ENCODE measurements at regions not wholly inside any gene's neighbourhood (a gene's known extent, or its start where the extent isn't known, plus 50 kb on each side); places are given as distances from the start of the nearest gene placed in this dataset.

- 28% methylated on average over 1 of the region's 1 CpG for WGBS
- no peak overlapping the region for H3K27ac ChIP-seq (ENCODE audit: low read length, poor library complexity, severe bottlenecking)
- H2AK5ac ChIP-seq (ENCODE audit: low read length, severe bottlenecking): no peak overlapping the region
Observed at GRCh38 chr2:125870746-125871145, 785.2 kb upstream of the GYPC start.

GRCh38 chr2:125874564-125874963, 781.4 kb upstream of the GYPC start:
- Histone ChIP-seq H3K18ac (ENCODE audit: low read depth in 1 of 2, low read length in 2 of 2) (no peak overlapping the region), H3K9me3 (ENCODE audit: control insufficient read depth, low read length) (peaks cover 16% of the 10 kb centered on the region), H2AK5ac (ENCODE audit: low read length, severe bottlenecking) (no peak overlapping the region), H3K4ac (ENCODE audit: low read depth in 1 of 2, low read length in 2 of 2) (no peak overlapping the region), H3K27me3 (ENCODE audit: control insufficient read depth in 1 of 2, insufficient read depth in 1 of 2, low read length in 2 of 2) (no peaks in the 10 kb centered on the region), H3K4me3 (ENCODE audit: insufficient read depth in 1 of 2, low read depth in 1 of 2, low read length in 2 of 2) (no peak overlapping the region), H2BK12ac (ENCODE audit: low read length in 2 of 2) (no peak overlapping the region), H3K23ac (ENCODE audit: low read length in 2 of 2) (no peak overlapping the region), H3K4me1 (ENCODE audit: control insufficient read depth, insufficient read depth, low read depth, low read length) (no peaks in the 10 kb centered on the region), H2BK120ac (ENCODE audit: low read depth, low read length) (no peak overlapping the region), H3K4me2 (ENCODE audit: low read length, poor library complexity, severe bottlenecking) (no peak overlapping the region), H3K27ac (ENCODE audit: low read length, poor library complexity, severe bottlenecking) (no peak overlapping the region), H3K36me3 (ENCODE audit: control insufficient read depth in 1 of 2, insufficient read depth in 2 of 2, low read depth in 1 of 2, low read length in 2 of 2) (no peaks in the 10 kb centered on the region), H2BK15ac (ENCODE audit: low read depth, poor library complexity, severe bottlenecking) (no peak overlapping the region), H4K8ac (ENCODE audit: low read length) (no peak overlapping the region), H3K79me1 (replicated peaks; ENCODE audit: low read length, poor library complexity, severe bottlenecking) (no peaks in the 10 kb centered on the region), H3K9ac (ENCODE audit: low read length) (no peak overlapping the region), H2AFZ (ENCODE audit: low read depth, low read length) (no peak overlapping the region), H4K91ac (ENCODE audit: low read length) (no peak overlapping the region), H3K14ac (ENCODE audit: low read length in 2 of 2) (no peak overlapping the region), H2BK5ac (ENCODE audit: low read depth, low read length, poor library complexity, severe bottlenecking) (no peak overlapping the region)
- DNase-seq: no peak
- 71% methylated on average over 4 of the region's 6 CpGs for WGBS

More at GRCh38 chr2:125870746-125871145, 785.2 kb upstream of the GYPC start:
- Histone ChIP-seq H2AFZ (ENCODE audit: low read depth, low read length) (no peak overlapping the region), H3K36me3 (ENCODE audit: control insufficient read depth in 1 of 2, insufficient read depth in 2 of 2, low read depth in 1 of 2, low read length in 2 of 2) (no peaks in the 10 kb centered on the region), H3K23ac (ENCODE audit: low read length in 2 of 2) (no peak overlapping the region), H3K4me2 (ENCODE audit: low read length, poor library complexity, severe bottlenecking) (no peak overlapping the region), H2BK12ac (ENCODE audit: low read length in 2 of 2) (no peak overlapping the region), H3K9me3 (ENCODE audit: control insufficient read depth, low read length) (peaks cover 17% of the 10 kb centered on the region), H2BK120ac (ENCODE audit: low read depth, low read length) (no peak overlapping the region), H3K14ac (ENCODE audit: low read length in 2 of 2) (no peak overlapping the region), H2BK15ac (ENCODE audit: low read depth, poor library complexity, severe bottlenecking) (no peak overlapping the region), H3K4me3 (ENCODE audit: insufficient read depth in 1 of 2, low read depth in 1 of 2, low read length in 2 of 2) (no peak overlapping the region), H3K27me3 (ENCODE audit: control insufficient read depth in 1 of 2, insufficient read depth in 1 of 2, low read length in 2 of 2) (no peaks in the 10 kb centered on the region), H4K91ac (ENCODE audit: low read length) (no peak overlapping the region), H2BK5ac (ENCODE audit: low read depth, low read length, poor library complexity, severe bottlenecking) (no peak overlapping the region), H4K8ac (ENCODE audit: low read length) (no peak overlapping the region), H3K4ac (ENCODE audit: low read depth in 1 of 2, low read length in 2 of 2) (no peak overlapping the region), H3K9ac (ENCODE audit: low read length) (no peak overlapping the region), H3K18ac (ENCODE audit: low read depth in 1 of 2, low read length in 2 of 2) (no peak overlapping the region), H3K79me1 (replicated peaks; ENCODE audit: low read length, poor library complexity, severe bottlenecking) (no peaks in the 10 kb centered on the region), H3K4me1 (ENCODE audit: control insufficient read depth, insufficient read depth, low read depth, low read length) (no peaks in the 10 kb centered on the region)
- no peak for DNase-seq

DNA sequence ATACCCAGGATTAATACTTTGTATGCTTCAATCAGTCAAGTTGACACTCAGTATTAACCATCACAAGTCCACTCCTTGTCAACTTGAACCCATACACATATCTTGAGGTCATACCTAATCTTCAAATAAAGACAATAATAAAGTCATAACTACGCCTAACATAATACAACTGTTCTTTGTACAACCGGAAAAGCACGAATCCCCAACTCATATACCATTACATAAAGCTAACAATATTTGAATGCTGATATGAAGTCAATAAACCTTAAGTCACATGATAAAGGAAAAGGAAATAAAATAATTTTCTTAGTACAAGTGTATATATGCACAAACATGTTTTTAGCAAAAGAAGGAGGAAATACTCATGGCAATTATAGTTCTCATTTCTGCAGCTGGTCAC, 770.6 kb upstream of the GYPC start:
- no peaks in the 10 kb centered on the region for H3K79me1 ChIP-seq (replicated peaks; ENCODE audit: low read length, poor library complexity, severe bottlenecking)
- no peak overlapping the region for H3K9ac ChIP-seq (ENCODE audit: low read length)
- no peak overlapping the region for H3K4me2 ChIP-seq (ENCODE audit: low read length, poor library complexity, severe bottlenecking)
- H2BK15ac ChIP-seq (ENCODE audit: low read depth, poor library complexity, severe bottlenecking): no peak overlapping the region
- H4K91ac ChIP-seq (ENCODE audit: low read length): no peak overlapping the region
- H2BK5ac ChIP-seq (ENCODE audit: low read depth, low read length, poor library complexity, severe bottlenecking): no peak overlapping the region
- H3K36me3 ChIP-seq (ENCODE audit: control insufficient read depth in 1 of 2, insufficient read depth in 2 of 2, low read depth in 1 of 2, low read length in 2 of 2): no peaks in the 10 kb centered on the region
- no peak overlapping the region for H2BK12ac ChIP-seq (ENCODE audit: low read length in 2 of 2)
- no peak overlapping the region for H3K23ac ChIP-seq (ENCODE audit: low read length in 2 of 2)
- H3K4ac ChIP-seq (ENCODE audit: low read depth in 1 of 2, low read length in 2 of 2): no peak overlapping the region
- H3K9me3 ChIP-seq (ENCODE audit: control insufficient read depth, low read length): peaks cover 46% of the 10 kb centered on the region
- H3K18ac ChIP-seq (ENCODE audit: low read depth in 1 of 2, low read length in 2 of 2): no peak overlapping the region
- H3K27me3 ChIP-seq (ENCODE audit: control insufficient read depth in 1 of 2, insufficient read depth in 1 of 2, low read length in 2 of 2): no peaks in the 10 kb centered on the region
- DNase-seq: no peak
- H2AFZ ChIP-seq (ENCODE audit: low read depth, low read length): no peak overlapping the region
- H3K4me1 ChIP-seq (ENCODE audit: control insufficient read depth, insufficient read depth, low read depth, low read length): no peaks in the 10 kb centered on the region
- no peak overlapping the region for H3K4me3 ChIP-seq (ENCODE audit: insufficient read depth in 1 of 2, low read depth in 1 of 2, low read length in 2 of 2)
- H4K8ac ChIP-seq (ENCODE audit: low read length): no peak overlapping the region
- no peak overlapping the region for H2AK5ac ChIP-seq (ENCODE audit: low read length, severe bottlenecking)
- WGBS: 67% methylated on average over 1 of the region's 3 CpGs
- H2BK120ac ChIP-seq (ENCODE audit: low read depth, low read length): no peak overlapping the region
- H3K14ac ChIP-seq (ENCODE audit: low read length in 2 of 2): no peak overlapping the region
- H3K27ac ChIP-seq (ENCODE audit: low read length, poor library complexity, severe bottlenecking): no peak overlapping the region

DNA sequence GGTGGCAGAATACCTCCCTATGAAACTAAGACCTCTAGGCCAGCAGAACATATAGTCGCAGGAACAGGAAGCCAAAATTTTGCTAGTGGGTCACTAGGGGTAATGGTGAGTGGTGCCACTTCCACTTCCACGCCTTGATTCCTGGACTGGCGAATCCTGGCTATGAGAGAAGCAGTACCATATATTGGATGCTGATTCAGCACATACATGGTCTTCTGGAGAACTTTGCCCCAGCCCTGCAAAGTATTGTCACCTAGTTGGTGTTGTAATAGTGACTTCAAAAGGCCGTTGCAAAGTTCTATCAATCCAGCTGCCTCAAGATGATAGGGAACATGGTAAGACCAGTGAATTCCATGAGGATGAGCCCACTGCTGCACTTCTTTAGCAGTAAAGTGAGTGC, 769.8 kb upstream of the GYPC start:
- Histone ChIP-seq H3K9ac (ENCODE audit: low read length) (no peak overlapping the region), H2BK15ac (ENCODE audit: low read depth, poor library complexity, severe bottlenecking) (no peak overlapping the region), H3K27ac (ENCODE audit: low read length, poor library complexity, severe bottlenecking) (no peak overlapping the region), H2BK5ac (ENCODE audit: low read depth, low read length, poor library complexity, severe bottlenecking) (no peak overlapping the region), H3K9me3 (ENCODE audit: control insufficient read depth, low read length) (peaks cover 51% of the 10 kb centered on the region), H3K4me3 (ENCODE audit: insufficient read depth in 1 of 2, low read depth in 1 of 2, low read length in 2 of 2) (no peak overlapping the region), H3K23ac (ENCODE audit: low read length in 2 of 2) (no peak overlapping the region), H3K27me3 (ENCODE audit: control insufficient read depth in 1 of 2, insufficient read depth in 1 of 2, low read length in 2 of 2) (no peaks in the 10 kb centered on the region), H2AFZ (ENCODE audit: low read depth, low read length) (peak overlapping the region; percentile 53), H4K8ac (ENCODE audit: low read length) (no peak overlapping the region), H2BK120ac (ENCODE audit: low read depth, low read length) (no peak overlapping the region), H2AK5ac (ENCODE audit: low read length, severe bottlenecking) (no peak overlapping the region), H2BK12ac (ENCODE audit: low read length in 2 of 2) (no peak overlapping the region), H3K4me1 (ENCODE audit: control insufficient read depth, insufficient read depth, low read depth, low read length) (no peaks in the 10 kb centered on the region), H3K36me3 (ENCODE audit: control insufficient read depth in 1 of 2, insufficient read depth in 2 of 2, low read depth in 1 of 2, low read length in 2 of 2) (no peaks in the 10 kb centered on the region), H3K79me1 (replicated peaks; ENCODE audit: low read length, poor library complexity, severe bottlenecking) (no peaks in the 10 kb centered on the region), H3K4ac (ENCODE audit: low read depth in 1 of 2, low read length in 2 of 2) (no peak overlapping the region), H3K4me2 (ENCODE audit: low read length, poor library complexity, severe bottlenecking) (no peak overlapping the region), H3K18ac (ENCODE audit: low read depth in 1 of 2, low read length in 2 of 2) (no peak overlapping the region), H3K14ac (ENCODE audit: low read length in 2 of 2) (no peak overlapping the region), H4K91ac (ENCODE audit: low read length) (no peak overlapping the region)
- no peak for DNase-seq
- 88% methylated on average over 4 of the region's 4 CpGs for WGBS
